Activated naive CD4-positive, alpha-beta T cell treated with anti-CD3 and anti-CD28 coated beads, Interleukin-2, amount 50 U/mL, for 24 hours (primary cell): ENCODE measurements at regions not wholly inside any gene's neighbourhood (a gene's known extent, or its start where the extent isn't known, plus 50 kb on each side); places are given as distances from the start of the nearest gene placed in this dataset.

ENCODE experiments used
- H3K27ac Mint-ChIP-seq: one replicate; pipeline ENCODE4 v1.8.0; 2021; ENCODE audit warnings: mild to moderate bottlenecking, mixed read lengths
- H3K27me3 Mint-ChIP-seq: one replicate; pipeline ENCODE4 v1.8.0; 2021; ENCODE audit warnings: mixed read lengths
- H3K36me3 Mint-ChIP-seq: one replicate; pipeline ENCODE4 v1.8.0; 2021; ENCODE audit warnings: mixed read lengths
- H3K4me1 Mint-ChIP-seq: one replicate; pipeline ENCODE4 v1.8.0; 2021; ENCODE audit warnings: mixed read lengths
- H3K4me3 Mint-ChIP-seq: one replicate; pipeline ENCODE4 v1.8.0; 2021; ENCODE audit warnings: mild to moderate bottlenecking, mixed read lengths
- H3K9me3 Mint-ChIP-seq: one replicate; pipeline ENCODE4 v1.8.0; 2021; ENCODE audit warnings: mixed read lengths

GRCh38 chr18:72174972-72175649, 369.0 kb downstream of the CBLN2 start:
- no peaks in the 10 kb centered on the region for H3K4me1 Mint-ChIP-seq
- H3K27me3 Mint-ChIP-seq, result no peaks in the 10 kb centered on the region
- H3K27ac Mint-ChIP-seq, result no peak overlapping the region
- no peak overlapping the region for H3K4me3 Mint-ChIP-seq
- no peaks in the 10 kb centered on the region for H3K9me3 Mint-ChIP-seq
- H3K36me3 Mint-ChIP-seq, result no peaks in the 10 kb centered on the region

- no peak overlapping the region for H3K4me3 Mint-ChIP-seq
- H3K27me3 Mint-ChIP-seq, result no peaks in the 10 kb centered on the region
- H3K36me3 Mint-ChIP-seq, result no peaks in the 10 kb centered on the region
- no peaks in the 10 kb centered on the region for H3K9me3 Mint-ChIP-seq
- H3K4me1 Mint-ChIP-seq, result no peaks in the 10 kb centered on the region
- no peak overlapping the region for H3K27ac Mint-ChIP-seq
Observed at GRCh38 chr18:72171596-72171995, 372.5 kb downstream of the CBLN2 start.

- no peak overlapping the region for H3K27ac Mint-ChIP-seq
- H3K4me3 Mint-ChIP-seq, result no peak overlapping the region
- no peaks in the 10 kb centered on the region for H3K9me3 Mint-ChIP-seq
- H3K27me3 Mint-ChIP-seq, result no peaks in the 10 kb centered on the region
- no peaks in the 10 kb centered on the region for H3K4me1 Mint-ChIP-seq
- H3K36me3 Mint-ChIP-seq, result no peaks in the 10 kb centered on the region
Observed at GRCh38 chr18:72161691-72162090, 382.5 kb downstream of the CBLN2 start.

- Mint-ChIP-seq H3K27ac (no peak overlapping the region), H3K4me1 (no peaks in the 10 kb centered on the region), H3K27me3 (no peaks in the 10 kb centered on the region), H3K36me3 (no peaks in the 10 kb centered on the region), H3K4me3 (no peak overlapping the region), H3K9me3 (peaks cover 6% of the 10 kb centered on the region)
Observed at GRCh38 chr18:72160510-72161445, 383.4 kb downstream of the CBLN2 start.

- Mint-ChIP-seq H3K36me3 (no peaks in the 10 kb centered on the region), H3K27me3 (no peaks in the 10 kb centered on the region), H3K9me3 (peaks cover 6% of the 10 kb centered on the region), H3K27ac (no peak overlapping the region), H3K4me3 (no peak overlapping the region), H3K4me1 (no peaks in the 10 kb centered on the region)
Observed at GRCh38 chr18:72155327-72155726, 388.8 kb downstream of the CBLN2 start.

- no peaks in the 10 kb centered on the region for H3K4me1 Mint-ChIP-seq
Observed at GRCh38 chr18:72154926-72155325, 389.2 kb downstream of the CBLN2 start.

GRCh38 chr18:72152935-72153334, 391.2 kb downstream of the CBLN2 start:
- H3K36me3 Mint-ChIP-seq, result no peaks in the 10 kb centered on the region
- no peaks in the 10 kb centered on the region for H3K27me3 Mint-ChIP-seq
- no peaks in the 10 kb centered on the region for H3K4me1 Mint-ChIP-seq
- H3K27ac Mint-ChIP-seq, result no peak overlapping the region
- peaks cover 6% of the 10 kb centered on the region for H3K9me3 Mint-ChIP-seq
- H3K4me3 Mint-ChIP-seq, result no peak overlapping the region

More at GRCh38 chr18:72154926-72155325, 389.2 kb downstream of the CBLN2 start:
- H3K36me3 Mint-ChIP-seq, result no peaks in the 10 kb centered on the region
- no peak overlapping the region for H3K27ac Mint-ChIP-seq
- no peak overlapping the region for H3K4me3 Mint-ChIP-seq
- no peaks in the 10 kb centered on the region for H3K27me3 Mint-ChIP-seq
- H3K9me3 Mint-ChIP-seq, result peaks cover 6% of the 10 kb centered on the region

- Mint-ChIP-seq H3K36me3 (no peaks in the 10 kb centered on the region), H3K4me3 (no peak overlapping the region), H3K9me3 (no peaks in the 10 kb centered on the region), H3K27ac (no peak overlapping the region), H3K27me3 (no peaks in the 10 kb centered on the region), H3K4me1 (no peaks in the 10 kb centered on the region)
Observed at GRCh38 chr18:72147830-72148229, 396.3 kb downstream of the CBLN2 start.

GRCh38 chr18:72140007-72140406, 404.1 kb downstream of the CBLN2 start:
- H3K36me3 Mint-ChIP-seq, result no peaks in the 10 kb centered on the region
- H3K27me3 Mint-ChIP-seq, result no peaks in the 10 kb centered on the region
- no peak overlapping the region for H3K27ac Mint-ChIP-seq
- no peak overlapping the region for H3K4me3 Mint-ChIP-seq
- peaks cover 4% of the 10 kb centered on the region for H3K9me3 Mint-ChIP-seq
- no peaks in the 10 kb centered on the region for H3K4me1 Mint-ChIP-seq

GRCh38 chr18:72128649-72129048, 415.5 kb downstream of the CBLN2 start:
- Mint-ChIP-seq H3K9me3 (no peaks in the 10 kb centered on the region), H3K36me3 (no peaks in the 10 kb centered on the region), H3K27ac (no peak overlapping the region), H3K4me3 (no peak overlapping the region), H3K27me3 (no peaks in the 10 kb centered on the region), H3K4me1 (no peaks in the 10 kb centered on the region)

GRCh38 chr18:72122103-72122502, 422.0 kb downstream of the CBLN2 start:
- H3K36me3 Mint-ChIP-seq, result no peaks in the 10 kb centered on the region
- no peak overlapping the region for H3K27ac Mint-ChIP-seq
- no peaks in the 10 kb centered on the region for H3K4me1 Mint-ChIP-seq
- H3K9me3 Mint-ChIP-seq, result no peaks in the 10 kb centered on the region
- no peaks in the 10 kb centered on the region for H3K27me3 Mint-ChIP-seq
- H3K4me3 Mint-ChIP-seq, result no peak overlapping the region

- H3K4me3 Mint-ChIP-seq, result no peak overlapping the region
- H3K27ac Mint-ChIP-seq, result no peak overlapping the region
- no peaks in the 10 kb centered on the region for H3K4me1 Mint-ChIP-seq
- no peaks in the 10 kb centered on the region for H3K27me3 Mint-ChIP-seq
- no peaks in the 10 kb centered on the region for H3K9me3 Mint-ChIP-seq
- H3K36me3 Mint-ChIP-seq, result no peaks in the 10 kb centered on the region
Observed at GRCh38 chr18:72119082-72119481, 425.1 kb downstream of the CBLN2 start.

- no peak overlapping the region for H3K27ac Mint-ChIP-seq
- H3K4me3 Mint-ChIP-seq, result no peak overlapping the region
- no peaks in the 10 kb centered on the region for H3K36me3 Mint-ChIP-seq
- H3K27me3 Mint-ChIP-seq, result no peaks in the 10 kb centered on the region
- no peaks in the 10 kb centered on the region for H3K4me1 Mint-ChIP-seq
- H3K9me3 Mint-ChIP-seq, result no peaks in the 10 kb centered on the region
Observed at GRCh38 chr18:72114801-72115594, 429.1 kb downstream of the CBLN2 start.

GRCh38 chr18:72107647-72108383, 436.3 kb downstream of the CBLN2 start:
- no peak overlapping the region for H3K27ac Mint-ChIP-seq
- H3K4me3 Mint-ChIP-seq, result no peak overlapping the region
- H3K4me1 Mint-ChIP-seq, result no peaks in the 10 kb centered on the region
- no peaks in the 10 kb centered on the region for H3K27me3 Mint-ChIP-seq
- no peaks in the 10 kb centered on the region for H3K36me3 Mint-ChIP-seq
- H3K9me3 Mint-ChIP-seq, result no peaks in the 10 kb centered on the region

- no peaks in the 10 kb centered on the region for H3K36me3 Mint-ChIP-seq
- H3K27me3 Mint-ChIP-seq, result no peaks in the 10 kb centered on the region
- no peaks in the 10 kb centered on the region for H3K4me1 Mint-ChIP-seq
- H3K9me3 Mint-ChIP-seq, result no peaks in the 10 kb centered on the region
- H3K27ac Mint-ChIP-seq, result no peak overlapping the region
- H3K4me3 Mint-ChIP-seq, result no peak overlapping the region
Observed at GRCh38 chr18:72104851-72105250, 439.3 kb downstream of the CBLN2 start.
